ENCODE measurements at regions not wholly inside any gene's neighbourhood (a gene's known extent, or its start where the extent isn't known, plus 50 kb on each side); places are given as distances from the start of the nearest gene placed in this dataset.

GRCh38 chr2:9700109-9700495 is 69.3 kb upstream of the YWHAQ start:
- no peak for TF ChIP-seq CTCF (conservative IDR thresholded peaks at IDR 0.05; ENCODE audit: low read depth, low read length)
- no peak for TF ChIP-seq EZH2 (IDR thresholded peaks at IDR 0.05; ENCODE audit: low read length, unreplicated experiment)
